GM10248 (cell line): ENCODE measurements at regions not wholly inside any gene's neighbourhood (a gene's known extent, or its start where the extent isn't known, plus 50 kb on each side); places are given as distances from the start of the nearest gene placed in this dataset.

Source experiments
- CTCF ChIA-PET: fragments of 300-600 bp; sonication (Branson Sonifier 250); formaldehyde crosslinking; extraction: SDS; loops from one replicate; lab custom pipeline; 2021; ENCODE audit warnings: antibody characterized with exemption; lab: Yijun Ruan, JAX
- POLR2A ChIA-PET: fragments of 350-650 bp; sonication (Branson Sonifier 250); formaldehyde crosslinking; extraction: SDS; loops from one replicate; lab custom pipeline; 2020; ENCODE audit warnings: antibody characterized with exemption; lab: Yijun Ruan, JAX
- DNase-seq: peaks from one replicate; pipeline ENCODE4 v3.0.0; 2012; ENCODE audit errors: extremely low spot score
- TF ChIP-seq, protein P1 (sequence below): IDR thresholded peaks from 2 replicates; pipeline ENCODE4 v1.5.1; 2012; ENCODE audit warnings: mild to moderate bottlenecking, low read depth; ENCODE audit errors: extremely low read depth, missing control alignments, control extremely low read depth

DNA sequence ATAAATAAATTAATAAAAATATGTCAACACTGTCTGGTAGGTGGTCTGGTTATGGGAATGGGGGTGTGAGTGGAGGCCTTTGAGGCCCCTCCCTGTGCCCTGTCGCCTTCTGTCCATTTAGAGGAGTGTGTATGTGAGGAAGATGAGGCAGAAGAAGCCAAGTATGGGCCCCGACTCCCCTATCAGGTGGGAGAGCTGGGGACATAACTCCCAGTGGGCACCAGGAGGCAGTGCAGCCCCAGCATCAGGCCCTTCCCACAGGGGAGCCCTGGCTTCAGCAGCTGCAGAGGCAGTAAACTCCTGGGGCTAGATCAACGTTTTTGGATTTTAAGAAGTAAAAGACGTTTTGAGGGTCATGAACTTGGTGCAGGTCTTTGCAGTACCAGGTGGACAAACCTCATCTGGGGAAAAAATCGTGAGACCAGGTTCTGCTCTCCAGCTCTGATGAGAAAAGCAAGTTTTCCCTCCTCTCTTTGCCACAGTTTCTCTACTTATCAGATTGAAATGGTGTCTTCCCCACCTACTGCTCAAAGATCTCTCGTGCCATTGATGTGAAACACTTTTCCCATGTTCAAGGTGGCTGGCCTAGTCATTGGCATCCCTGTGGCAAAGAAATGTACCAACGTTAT, 167.8 kb upstream of the EEPD1 start:
- ChIA-PET CTCF (interaction anchor here (0.8 to 4.5 kb wide), 17 partner anchors 9 to 1197 kb away, joined by 3 to 129 read pairs (median 4); no protein-coding TSS in a partner anchor), POLR2A (no interaction called here)
- DNase-seq: peak; percentile 83
- TF ChIP-seq, protein P1, sequence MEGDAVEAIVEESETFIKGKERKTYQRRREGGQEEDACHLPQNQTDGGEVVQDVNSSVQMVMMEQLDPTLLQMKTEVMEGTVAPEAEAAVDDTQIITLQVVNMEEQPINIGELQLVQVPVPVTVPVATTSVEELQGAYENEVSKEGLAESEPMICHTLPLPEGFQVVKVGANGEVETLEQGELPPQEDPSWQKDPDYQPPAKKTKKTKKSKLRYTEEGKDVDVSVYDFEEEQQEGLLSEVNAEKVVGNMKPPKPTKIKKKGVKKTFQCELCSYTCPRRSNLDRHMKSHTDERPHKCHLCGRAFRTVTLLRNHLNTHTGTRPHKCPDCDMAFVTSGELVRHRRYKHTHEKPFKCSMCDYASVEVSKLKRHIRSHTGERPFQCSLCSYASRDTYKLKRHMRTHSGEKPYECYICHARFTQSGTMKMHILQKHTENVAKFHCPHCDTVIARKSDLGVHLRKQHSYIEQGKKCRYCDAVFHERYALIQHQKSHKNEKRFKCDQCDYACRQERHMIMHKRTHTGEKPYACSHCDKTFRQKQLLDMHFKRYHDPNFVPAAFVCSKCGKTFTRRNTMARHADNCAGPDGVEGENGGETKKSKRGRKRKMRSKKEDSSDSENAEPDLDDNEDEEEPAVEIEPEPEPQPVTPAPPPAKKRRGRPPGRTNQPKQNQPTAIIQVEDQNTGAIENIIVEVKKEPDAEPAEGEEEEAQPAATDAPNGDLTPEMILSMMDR: peak; percentile 89

DNA sequence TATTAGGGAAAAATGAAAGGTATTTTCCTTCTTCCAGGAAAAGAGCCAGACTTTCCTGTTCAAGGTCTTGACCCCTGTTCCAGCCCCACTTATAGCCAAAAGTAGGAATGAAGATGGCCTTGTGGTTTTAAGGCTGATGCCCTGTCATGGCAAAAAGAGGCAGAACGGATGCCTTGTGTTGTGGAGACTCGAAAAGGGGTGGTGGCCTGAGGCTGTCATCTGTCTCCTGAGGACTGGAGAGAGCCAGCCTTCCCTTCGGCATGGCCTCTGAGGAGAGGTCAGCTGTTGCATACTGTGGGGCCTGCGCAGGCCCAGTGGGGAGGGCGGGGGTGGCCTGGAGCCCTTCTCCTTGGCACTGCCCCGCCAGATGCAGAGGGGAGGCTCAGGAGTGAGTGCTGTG, 166.0 kb upstream of the EEPD1 start:
- POLR2A ChIA-PET: no interaction called here
- DNase-seq: no peak
- CTCF ChIA-PET: interaction anchor here (4.5 kb wide), 1 partner anchor 302 kb away, joined by 129 read pairs; no protein-coding TSS in a partner anchor
- TF ChIP-seq, protein P1: no peak

DNA sequence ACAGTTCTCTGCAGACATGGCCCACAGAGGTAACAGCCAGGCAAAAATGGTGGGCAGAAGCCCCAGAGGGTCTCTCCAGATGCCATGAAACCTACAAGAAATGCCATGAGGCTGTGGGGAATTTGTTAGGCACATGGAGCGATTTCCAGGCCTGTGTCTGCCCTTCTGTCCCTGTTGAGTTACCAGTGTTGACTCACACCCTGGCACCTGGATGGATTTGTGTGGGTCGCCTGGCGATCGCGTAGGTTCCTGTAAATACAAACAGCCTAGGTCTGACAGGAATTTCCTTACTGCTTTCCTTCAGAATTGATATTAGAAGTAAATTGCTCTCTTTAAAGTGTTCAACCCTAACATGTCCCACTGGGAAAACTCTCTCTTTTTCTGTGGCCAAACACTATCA, 164.9 kb upstream of the EEPD1 start:
- no peak for DNase-seq
- TF ChIP-seq, protein P1: no peak
- ChIA-PET POLR2A (no interaction called here), CTCF (interaction anchor here (1.6 to 1.8 kb wide), 2 partner anchors 303 to 331 kb away, joined by 6 to 9 read pairs; no protein-coding TSS in a partner anchor)

DNA sequence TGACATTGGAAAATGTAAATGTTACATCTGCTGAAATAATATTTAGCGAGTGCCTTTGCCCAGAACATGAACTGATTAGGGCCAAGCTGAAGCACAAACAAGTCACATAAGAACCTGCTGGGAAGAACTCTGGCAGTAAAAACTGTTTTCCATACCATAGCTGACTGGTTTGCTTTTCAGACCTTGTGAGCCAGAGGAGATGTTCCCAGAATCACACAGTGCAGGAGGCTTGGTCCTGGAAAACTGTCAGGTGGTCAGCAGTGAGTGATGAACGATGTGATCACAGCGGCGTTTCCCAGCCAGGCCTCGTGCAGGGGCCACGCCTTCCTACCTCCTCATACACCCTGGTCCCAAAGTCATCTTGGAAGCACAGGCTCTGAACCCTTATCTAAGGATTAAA, 164.2 kb upstream of the EEPD1 start:
- POLR2A ChIA-PET: no interaction called here
- no peak for DNase-seq
- TF ChIP-seq, protein P1: no peak
- CTCF ChIA-PET: interaction anchor here (1.6 to 1.8 kb wide), 2 partner anchors 303 to 330 kb away, joined by 6 to 9 read pairs; no protein-coding TSS in a partner anchor

DNA sequence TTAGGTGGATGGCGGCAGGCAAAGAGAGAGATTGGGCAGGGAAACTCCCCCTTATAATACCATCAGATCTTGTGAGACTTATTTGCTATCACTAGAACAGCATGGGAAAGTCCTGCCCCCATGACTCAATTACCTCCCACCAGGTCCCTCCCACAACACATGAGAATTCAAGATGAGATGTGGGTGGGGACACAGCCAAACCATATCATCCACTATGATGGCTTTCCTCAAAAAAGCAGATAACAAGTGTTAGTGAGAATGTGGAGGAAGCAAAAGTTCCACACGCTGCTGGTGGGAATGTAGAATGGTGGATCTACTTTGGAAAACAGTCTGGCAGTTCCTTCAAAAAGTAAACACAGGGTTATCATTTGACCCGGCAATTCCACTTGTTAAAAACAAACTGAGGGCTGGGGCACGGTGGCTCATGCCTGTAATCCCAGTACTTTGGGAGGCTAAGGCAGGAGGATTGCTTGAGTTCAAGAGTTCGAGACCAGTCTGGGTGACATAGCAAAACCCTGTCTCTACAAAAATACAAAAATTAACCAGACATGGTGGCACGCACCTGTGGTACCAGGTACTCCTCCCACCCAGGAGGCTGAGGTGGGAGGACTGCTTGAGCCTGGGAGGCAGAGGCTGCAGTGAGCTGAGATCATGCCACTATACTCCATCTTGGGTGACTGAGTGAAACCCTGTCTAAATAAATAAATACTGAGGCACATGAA, 161.4 kb upstream of the EEPD1 start:
- ChIA-PET POLR2A (no interaction called here), CTCF (no interaction called here)
- no peak for DNase-seq
- TF ChIP-seq, protein P1: no peak

DNA sequence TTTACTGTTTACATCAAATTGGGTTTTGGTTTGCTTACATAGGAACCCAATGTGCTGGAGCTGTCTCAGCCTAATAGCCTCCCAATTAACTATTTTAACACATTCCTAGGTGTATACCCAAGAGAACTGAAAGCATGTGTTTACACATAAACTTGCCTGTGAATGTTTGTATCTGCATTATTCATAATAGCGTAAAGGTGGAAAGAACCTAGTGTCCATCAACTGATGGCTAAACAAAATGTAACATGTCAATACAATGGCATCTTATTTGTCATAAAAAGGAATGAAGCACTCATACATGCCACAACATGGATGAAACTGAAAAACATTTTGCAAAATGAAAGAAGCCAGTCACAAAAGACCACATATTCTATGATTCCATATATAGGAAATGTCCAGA, 160.6 kb upstream of the EEPD1 start:
- DNase-seq: no peak
- ChIA-PET POLR2A (no interaction called here), CTCF (no interaction called here)
- TF ChIP-seq, protein P1: no peak
